Heart left ventricle (tissue), 16 donors: ENCODE measurements at regions not wholly inside any gene's neighbourhood (a gene's known extent, or its start where the extent isn't known, plus 50 kb on each side); places are given as distances from the start of the nearest gene placed in this dataset.

ENCODE experiments used
- ATAC-seq, 4 donors: fragments of 200-7000 bp; cut with Tn5 transposase; one replicate each; pipeline ENCODE4 v1.9.1; 2020 to 2022; ENCODE audit warnings: moderate library complexity in 4 of 4, mild to moderate bottlenecking in 3 of 4, moderate number of reproducible peaks in 1 of 4
- DNase-seq, 5 donors: peaks; one replicate each; pipeline ENCODE4 v3.0.0-alpha.2; 2020
- H3K27ac ChIP-seq, 12 donors: fragments of 200-600 bp; sonication (generic) in 4 of 12; one replicate each; pipeline versions ENCODE4 v1.5.0 to v1.8.0; 2016 to 2022; ENCODE audit warnings: mild to moderate bottlenecking in 2 of 12
- H3K27me3 ChIP-seq, 9 donors: fragments of 200-600 bp; sonication (generic) in 2 of 9; one replicate each; pipeline versions ENCODE4 v1.5.1 to v1.8.0; 2016 to 2022; ENCODE audit warnings: mild to moderate bottlenecking in 3 of 9
- H3K36me3 ChIP-seq, 9 donors: fragments of 200-600 bp; sonication (generic) in 2 of 9; one replicate each; pipeline versions ENCODE4 v1.5.0 to v1.8.0; 2018 to 2022; ENCODE audit warnings: mild to moderate bottlenecking in 2 of 9
- H3K4me1 ChIP-seq, 12 donors: fragments of 200-600 bp; sonication (generic) in 4 of 12; one replicate each; pipeline versions ENCODE4 v1.5.0 to v1.8.0; 2016 to 2022; ENCODE audit warnings: mild to moderate bottlenecking in 3 of 12
- H3K4me3 ChIP-seq, 12 donors: fragments of 200-600 bp; sonication (generic) in 4 of 12; one replicate each; pipeline versions ENCODE4 v1.5.0 to v1.8.0; 2017 to 2022; ENCODE audit warnings: mild to moderate bottlenecking in 9 of 12, moderate library complexity in 4 of 12
- H3K9me3 ChIP-seq, 12 donors: fragments of 200-600 bp; sonication (generic) in 4 of 12; one replicate each; pipeline versions ENCODE4 v1.5.0 to v1.8.0; 2016 to 2022; ENCODE audit warnings: mild to moderate bottlenecking in 1 of 12
- CTCF ChIP-seq, 12 donors: fragments of 200-600 bp; sonication (generic) in 4 of 12; IDR thresholded peaks; one replicate each; pipeline versions ENCODE4 v1.5.0 to v1.8.0; 2018 to 2022; ENCODE audit warnings: antibody characterized with exemption in 12 of 12, mild to moderate bottlenecking in 5 of 12
- POLR2A ChIP-seq, 2 donors: fragments of 450-650 bp; IDR thresholded peaks; one replicate each; pipeline ENCODE4 v1.6.1; 2017; ENCODE audit warnings: antibody characterized with exemption in 2 of 2, mild to moderate bottlenecking in 2 of 2, moderate library complexity in 2 of 2
- WGBS, 4 donors: extraction: QIAGEN DNeasy Blood & Tissue Kit in 2 of 4; methylation state at CpG; one replicate each; pipeline versions ENCODE4 v1.1.5 to v1.1.7; 2013 to 2018; 5-methylcytosine and 5-hydroxymethylcytosine counted together
- intact Hi-C, 10 donors: fragments of 100-400 bp; cut with DNase I; formaldehyde crosslinking; loops; one replicate each; pipeline versions ENCODE4 v1.11.1 to v1.14.2; 2022
- donor health status: ischemic (EF 13 %, LVEDD 7.1; RV severe dilation, severe dysfunction).
- donor health status: healthy with polysubstance abuse.
- donor health status: DM: no; HTN: yes; CAD: no.
- donor health status: DM: no; HTN: no; CAD: no.
- donor health status: ischemic (EF 25% LVEDD 6.9; RV normal size, moderate dysfunction).
- donor health status: ischemic (EF 25% LVEDD 5.7; RV mildly dilated, moderate dysfunction).
- donor health status: healthy.
- donor health status: DM: yes; HTN: yes; CAD: no.
- donor health status: ischemic (EF 35%, LVEDD 5.7; RV mildly dilated, moderate dysfunction).
- donor health status: nonischemic (EF 11% LVEDD 7.7; RV severe dilation, severe dysfunction).
- donor health status: DM: yes; HTN: yes; CAD: no.
- donor health status: PGD.
- donor health status: ischemic (EF 29% LVEDD 5.4; RV normal size, mild dysfunction).
- donor health status: nonischemic (EF 23%, LVEDD 6.1; RV moderate dilation, normal function).

GRCh38 chr16:58866935-58867334 is 132.8 kb upstream of the GOT2 start:
- Histone ChIP-seq H3K4me1 (no peaks in the 10 kb centered on the region), H3K4me3 (no peak overlapping the region), H3K27me3 (no peaks in the 10 kb centered on the region), H3K9me3 (no peaks in the 10 kb centered on the region), H3K27ac (no peak overlapping the region), H3K36me3 (no peaks in the 10 kb centered on the region)
- ATAC-seq (no peak), DNase-seq (no peak)
- TF ChIP-seq POLR2A (IDR thresholded peaks at IDR 0.05), result no peak
- no peak for TF ChIP-seq CTCF (IDR thresholded peaks at IDR 0.05)
- 73 to 86% (median 80%) methylated on average over 3 of the region's 3 CpGs for WGBS, 4 donors
- intact Hi-C loops, result no loop called here

DNA sequence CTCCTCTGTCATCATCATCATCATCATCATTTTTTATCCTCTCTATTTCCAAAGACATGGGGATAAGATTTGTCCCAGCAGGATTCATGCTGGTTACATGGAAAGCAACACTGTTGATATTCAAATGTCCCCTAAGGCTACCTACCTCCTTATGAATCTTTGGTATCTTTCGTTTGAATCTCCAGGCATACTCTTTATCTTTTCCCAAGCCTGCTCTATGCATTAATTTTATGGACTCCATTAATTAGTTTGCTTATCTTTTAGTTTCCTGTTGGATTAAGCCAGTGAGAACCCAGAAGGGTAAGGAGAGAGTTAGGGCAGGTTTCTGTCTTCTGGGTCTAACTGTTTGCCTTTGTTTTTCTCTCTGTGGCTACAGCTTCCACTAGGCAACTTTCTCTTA is 129.6 kb upstream of the GOT2 start:
- Histone ChIP-seq H3K27ac (no peak overlapping the region), H3K36me3 (no peaks in the 10 kb centered on the region), H3K9me3 (no peaks in the 10 kb centered on the region), H3K4me1 (no peaks in the 10 kb centered on the region), H3K27me3 (no peaks in the 10 kb centered on the region), H3K4me3 (no peak overlapping the region)
- ATAC-seq (no peak), DNase-seq (no peak)
- WGBS, 4 donors, result 64 to 74% (median 68%) methylated on average over 1 of the region's 1 CpG
- TF ChIP-seq CTCF (IDR thresholded peaks at IDR 0.05), result no peak
- TF ChIP-seq POLR2A (IDR thresholded peaks at IDR 0.05), result no peak
- intact Hi-C loops, result no loop called here

DNA sequence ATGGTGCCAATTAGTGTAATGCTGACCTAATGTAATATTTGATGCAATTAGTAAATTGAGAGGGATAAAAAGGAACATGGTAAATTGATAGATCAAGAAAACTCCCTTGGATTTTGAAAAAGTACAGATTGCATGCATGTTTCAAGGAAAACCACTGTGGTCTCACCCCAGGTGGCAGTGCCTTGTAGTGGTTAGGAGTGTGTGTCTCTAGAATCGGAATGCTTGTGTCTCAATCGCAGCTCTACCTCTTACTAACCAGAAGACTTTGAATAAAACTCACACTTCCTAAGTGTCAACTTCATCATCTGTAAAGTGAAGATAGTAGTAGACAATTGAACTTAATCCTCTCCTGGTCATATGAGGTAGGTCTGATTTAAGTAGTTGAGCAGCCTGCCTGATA is 128.9 kb upstream of the GOT2 start:
- 80 to 92% (median 87%) methylated on average over 2 of the region's 2 CpGs for WGBS, 4 donors
- intact Hi-C loops, result no loop called here
- H3K4me3 ChIP-seq, result no peak overlapping the region
- TF ChIP-seq CTCF (IDR thresholded peaks at IDR 0.05) (no peak), POLR2A (IDR thresholded peaks at IDR 0.05) (no peak)
- ATAC-seq (no peak), DNase-seq (no peak)
- no peaks in the 10 kb centered on the region for H3K4me1 ChIP-seq
- H3K36me3 ChIP-seq, result no peaks in the 10 kb centered on the region
- H3K9me3 ChIP-seq, result peaks cover 0 to 5% (median 0%) of the 10 kb centered on the region in 12 donors
- H3K27me3 ChIP-seq, result no peaks in the 10 kb centered on the region
- no peak overlapping the region for H3K27ac ChIP-seq

DNA sequence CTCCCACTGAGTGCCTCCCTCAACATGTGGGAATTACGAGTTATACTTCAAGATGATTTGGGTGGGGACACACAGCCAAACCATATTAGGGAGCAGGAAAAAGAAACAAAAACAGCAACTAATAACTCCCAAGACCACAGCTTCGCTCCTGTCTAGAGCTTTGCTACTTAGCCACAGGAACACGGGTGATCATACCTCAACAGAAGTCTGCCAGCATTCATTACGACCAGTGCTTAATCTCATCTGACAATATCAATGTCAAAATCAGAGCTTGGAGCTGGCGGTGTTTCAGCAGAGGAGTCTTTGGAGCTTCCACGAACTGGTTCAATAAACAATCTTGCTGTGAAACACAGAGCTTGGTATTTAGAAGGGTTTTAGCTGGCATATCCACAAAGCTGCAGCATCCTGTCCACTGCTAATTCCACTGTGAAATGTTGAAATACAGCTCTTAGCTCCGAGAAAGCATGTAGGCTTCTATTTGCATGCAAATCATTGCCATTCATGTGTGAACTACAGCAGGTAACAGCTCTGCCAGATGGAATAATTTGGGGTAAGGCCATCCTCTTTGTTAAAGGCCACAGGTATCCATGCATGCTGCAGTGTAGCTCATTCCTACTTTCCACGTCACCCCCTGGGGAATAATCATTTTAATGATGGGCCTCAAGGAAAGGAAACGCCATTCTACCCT is 128.4 kb upstream of the GOT2 start:
- 65 to 70% (median 66%) methylated on average over 9 of the region's 9 CpGs for WGBS, 4 donors
- no peaks in the 10 kb centered on the region for H3K27me3 ChIP-seq
- TF ChIP-seq POLR2A (IDR thresholded peaks at IDR 0.05) (no peak), CTCF (IDR thresholded peaks at IDR 0.05) (no peak)

More for the DNA sequence above, 128.4 kb upstream of the GOT2 start:
- Histone ChIP-seq H3K9me3 (peaks cover 0 to 6% (median 0%) of the 10 kb centered on the region in 12 donors), H3K4me3 (no peak overlapping the region), H3K36me3 (no peaks in the 10 kb centered on the region), H3K4me1 (no peaks in the 10 kb centered on the region), H3K27ac (no peak overlapping the region)
- ATAC-seq (no peak), DNase-seq (no peak)
- intact Hi-C loops, result no loop called here
